K562 (cell line): ENCODE measurements at regions not wholly inside any gene's neighbourhood (a gene's known extent, or its start where the extent isn't known, plus 50 kb on each side); places are given as distances from the start of the nearest gene placed in this dataset.

Experiments used
- JUND ChIP-seq, 2 experiments: IDR thresholded peaks; 2 replicates in 1 of 2; 3 replicates in 1 of 2; pipeline ENCODE4 v1.6.1; 2011; ENCODE audit warnings: borderline replicate concordance in 2 of 2, low read depth in 2 of 2, low read length in 2 of 2, improper control_type of control experiment in 1 of 2, missing biosample characterization in 1 of 2, missing genetic modification characterization in 1 of 2, missing genetic modification reagents in 1 of 2
- PREB ChIP-seq: sonication (generic); formaldehyde crosslinking; IDR thresholded peaks from 2 replicates; pipeline ENCODE4 v1.8.1; 2023; ENCODE audit warnings: mild to moderate bottlenecking, missing genetic modification reagents
- REST ChIP-seq, 2 experiments: fragments of 450-650 bp; formaldehyde crosslinking in 1 of 2; IDR thresholded peaks; 2 replicates each; pipeline versions ENCODE4 v1.4.0 to v1.6.1; 2014 to 2020; ENCODE audit warnings: mild to moderate bottlenecking in 2 of 2, borderline replicate concordance in 1 of 2, low read depth in 1 of 2
- YY1 ChIP-seq, 3 experiments: IDR thresholded peaks; 2 replicates each; pipeline ENCODE4 v1.6.1; 2011; ENCODE audit warnings: low read length in 2 of 3, mild to moderate bottlenecking in 2 of 3, moderate library complexity in 2 of 3, borderline replicate concordance in 1 of 3, control low read depth in 1 of 3, low read depth in 1 of 3; ENCODE audit not compliant: insufficient read depth in 3 of 3, insufficient replicate concordance in 2 of 3, control insufficient read depth in 1 of 3, insufficient read length in 1 of 3; ENCODE audit errors: extremely low read depth in 1 of 3
- ZNF316 ChIP-seq: fragments of 450-650 bp; IDR thresholded peaks from 2 replicates; pipeline ENCODE4 v1.6.1; 2016
- ZNF384 ChIP-seq: IDR thresholded peaks from 2 replicates; pipeline ENCODE4 v1.6.1; 2012; ENCODE audit warnings: low read depth, low read length, improper control_type of control experiment
- ZNF407 ChIP-seq: fragments of 450-650 bp; IDR thresholded peaks from 2 replicates; pipeline ENCODE4 v1.6.1; 2016; ENCODE audit warnings: low read depth

- no peak for TF ChIP-seq PREB
- TF ChIP-seq JUND (IDR thresholded peaks at IDR 0.05; ENCODE audit: borderline replicate concordance, low read depth, low read length) = no peak
- no peak for TF ChIP-seq JUND (tag; IDR thresholded peaks at IDR 0.05; ENCODE audit: borderline replicate concordance, low read depth, low read length)
- TF ChIP-seq ZNF384 = no peak
- TF ChIP-seq REST (IDR thresholded peaks at IDR 0.05; ENCODE audit: borderline replicate concordance) = no peak
- no peak for TF ChIP-seq REST (CRISPR knock-in tag; IDR thresholded peaks at IDR 0.05; ENCODE audit: low read depth)
- no peak for TF ChIP-seq ZNF316
- no peak for TF ChIP-seq ZNF407
- no peak for TF ChIP-seq YY1 (IDR thresholded peaks at IDR 0.05; ENCODE audit: borderline replicate concordance in 1 of 3, control insufficient read depth in 1 of 3, extremely low read depth in 1 of 3, insufficient read depth in 3 of 3, insufficient read length in 1 of 3, insufficient replicate concordance in 2 of 3, low read depth in 1 of 3, low read length in 2 of 3)
Observed at GRCh38 chr2:164287056-164287455, 334.2 kb downstream of the GRB14 start (continued).
